ENCODE measurements at regions not wholly inside any gene's neighbourhood (a gene's known extent, or its start where the extent isn't known, plus 50 kb on each side); places are given as distances from the start of the nearest gene placed in this dataset.
A peak's percentile ranks its signal among the peaks of the same experiment; 100 is the strongest.

DNA sequence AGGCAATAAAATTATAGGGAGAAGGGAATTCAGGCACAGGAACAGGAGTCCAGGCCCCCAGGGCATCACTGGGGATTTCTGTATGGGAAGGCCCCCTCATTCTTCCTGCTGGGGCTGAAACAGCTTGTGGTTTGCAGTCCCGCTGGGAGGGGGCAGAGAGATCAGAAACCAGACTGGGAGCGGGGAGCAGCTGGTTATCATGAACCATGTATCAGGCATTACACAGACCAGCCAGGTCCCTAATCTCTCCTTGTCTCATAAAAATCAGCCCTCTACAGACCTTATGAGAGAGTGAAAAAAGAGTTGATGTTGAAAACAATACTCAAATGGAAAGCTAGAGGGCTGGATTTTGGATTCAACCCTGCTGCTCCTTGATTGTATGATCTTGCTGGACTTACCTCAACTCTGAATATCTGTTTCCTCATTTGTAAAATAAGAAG, 93.4 kb upstream of the F3 start:
- H3K23ac ChIP-seq (ENCODE audit: low read depth, low read length), result peak overlapping the region; percentile 18; the same call in 1 of the 2 replicates
- H3K4me1 ChIP-seq (ENCODE audit: control insufficient read depth, insufficient read depth, low read length), result peaks cover 8% of the 10 kb centered on the region
- in situ Hi-C loops (cut with MboI; ENCODE audit: low sequenced_read_pairs) (no loop called here), intact Hi-C loops (cut with micrococcal nuclease) (no loop called here), dilution Hi-C loops (cut with HindIII; ENCODE audit: low sequenced_read_pairs, unreplicated experiment) (no loop called here)
- H3K9me1 ChIP-seq (ENCODE audit: insufficient read depth, low read length), result peaks cover 9% of the 10 kb centered on the region
- TF ChIP-seq NFE2L2 (IDR thresholded peaks at IDR 0.05; ENCODE audit: low read depth, low read length) (no peak), BHLHE40 (IDR thresholded peaks at IDR 0.05; ENCODE audit: low read depth, low read length) (no peak), CHD1 (IDR thresholded peaks at IDR 0.05; ENCODE audit: low read depth, low read length) (no peak), MAFK (IDR thresholded peaks at IDR 0.05; ENCODE audit: low read depth, low read length) (no peak), SMC3 (IDR thresholded peaks at IDR 0.05; ENCODE audit: low read depth, low read length) (no peak), FOS (IDR thresholded peaks at IDR 0.05; ENCODE audit: low read depth, low read length) (no peak), RCOR1 (IDR thresholded peaks at IDR 0.05; ENCODE audit: insufficient replicate concordance, low read length) (no peak)
- H4K8ac ChIP-seq (ENCODE audit: low read depth in 2 of 2, low read length in 2 of 2), result peak overlapping the region; percentile 37 to 85
- peak overlapping the region; percentile 22 for H3K27ac ChIP-seq (ENCODE audit: insufficient read depth, low read length)
- H2BK120ac ChIP-seq (ENCODE audit: low read depth, low read length), result peak overlapping the region; percentile 99
- H3K9me3 ChIP-seq (ENCODE audit: control insufficient read depth, insufficient read depth, low read length), result no peaks in the 10 kb centered on the region
- ATAC-seq (ENCODE audit: low read depth) (no peak), DNase-seq (no peak)
- H3K18ac ChIP-seq (ENCODE audit: low read depth, low read length), result peak overlapping the region; percentile 96
- H2AFZ ChIP-seq (replicated peaks; ENCODE audit: low read length, poor library complexity), result no peak overlapping the region
- peaks cover 0 to 17% of the 10 kb centered on the region in 2 experiments; a peak in 2 of 4 replicates for H3K79me1 ChIP-seq (ENCODE audit: low read depth in 1 of 2, low read length in 2 of 2)
- H3K4me3 ChIP-seq (ENCODE audit: insufficient read depth, low read depth, low read length), result no peak overlapping the region
- H3K56ac ChIP-seq (ENCODE audit: extremely low read depth, insufficient read depth, low read length), result no peak overlapping the region
- peak overlapping the region; percentile 44 for H2BK5ac ChIP-seq (ENCODE audit: low read depth, low read length, poor library complexity, severe bottlenecking)
- H4K20me1 ChIP-seq (ENCODE audit: insufficient read depth, low read length), result no peaks in the 10 kb centered on the region
- no peaks in the 10 kb centered on the region for H3K36me3 ChIP-seq (ENCODE audit: control insufficient read depth, insufficient read depth, low read length)
- no TSS peak for BruUV-seq (replicated peaks)
- H3K27me3 ChIP-seq (ENCODE audit: control insufficient read depth, insufficient read depth, low read length), result no peaks in the 10 kb centered on the region
- H3K9ac ChIP-seq (ENCODE audit: low read depth, low read length), result no peak overlapping the region
- H3K14ac ChIP-seq (replicated peaks; ENCODE audit: low read depth, low read length), result peak overlapping the region; percentile 53
- peak overlapping the region; percentile 92 for H2BK20ac ChIP-seq (ENCODE audit: low read depth, low read length)
- H3K4ac ChIP-seq (ENCODE audit: low read depth, low read length), result peak overlapping the region; percentile 71
- ChIA-PET CTCF (interaction anchor here (1.0 to 2.2 kb wide), 4 partner anchors 16 to 95 kb away, joined by 3 to 5 read pairs (median 4); no protein-coding TSS in a partner anchor), POLR2A (ENCODE audit: unreplicated experiment) (interaction anchor here (0.6 to 2.9 kb wide), 2 partner anchors 34 to 94 kb away, joined by 3 to 21 read pairs; partner anchors contain the start of gene F3)
- H4K91ac ChIP-seq (ENCODE audit: insufficient read depth, low read depth, low read length), result peak overlapping the region; percentile 71
- peak overlapping the region; percentile 91; the same call in 1 of the 2 replicates for H2AK5ac ChIP-seq (ENCODE audit: low read depth, low read length)
- no CpG with 5 or more reads among the region's 2 CpGs for WGBS, 2 experiments (ENCODE audit: extremely low coverage in 2 of 2, insufficient read length in 1 of 2)
- no peak overlapping the region for H3K4me2 ChIP-seq (ENCODE audit: low read depth, low read length)
- H4K5ac ChIP-seq (ENCODE audit: low read depth, low read length), result peak overlapping the region; percentile 91
- H2AK9ac ChIP-seq (replicated peaks; ENCODE audit: low read depth, low read length, poor library complexity), result no peak overlapping the region
- H2BK15ac ChIP-seq (ENCODE audit: low read depth, low read length), result peak overlapping the region; percentile 98
